OCI-LY3 (cell line): ENCODE measurements at regions not wholly inside any gene's neighbourhood (a gene's known extent, or its start where the extent isn't known, plus 50 kb on each side); places are given as distances from the start of the nearest gene placed in this dataset.

Experiments used
- H2AFZ ChIP-seq: fragments of 200-600, 300-600 bp; shearing (Covaris generic); 2 replicates; pipeline ENCODE4 v1.6.0; 2014; ENCODE audit warnings: antibody characterized with exemption, low read depth, low read length
- H3K27ac ChIP-seq: fragments of 200-600, 300-600 bp; sonication (generic); 2 replicates; pipeline ENCODE4 v1.5.1; 2014; ENCODE audit warnings: mild to moderate bottlenecking, low read length, moderate library complexity, mixed read lengths
- H3K27me3 ChIP-seq: fragments of 200-600, 300-600 bp; sonication (generic); 2 replicates; pipeline ENCODE4 v1.6.1; 2014; ENCODE audit warnings: low read depth, low read length, mixed read lengths
- H3K36me3 ChIP-seq: fragments of 200-600, 300-600 bp; sonication (generic); replicated peaks from 2 replicates; pipeline ENCODE3; 2014; ENCODE audit warnings: low read depth, low read length, mixed read lengths
- H3K4me1 ChIP-seq: fragments of 300-600, 200-600 bp; sonication (generic); 2 replicates; pipeline ENCODE4 v1.6.1; 2014; ENCODE audit warnings: low read length, mixed read lengths
- H3K4me2 ChIP-seq: fragments of 200-600, 300-600 bp; sonication (generic); 2 replicates; pipeline ENCODE4 v1.6.1; 2014; ENCODE audit warnings: low read length, mixed read lengths
- H3K4me3 ChIP-seq: fragments of 300-600, 200-600 bp; sonication (generic); 2 replicates; pipeline ENCODE4 v1.5.1; 2014; ENCODE audit warnings: antibody characterized with exemption, mild to moderate bottlenecking, low read length, moderate library complexity
- H3K79me2 ChIP-seq: fragments of 300-600, 200-600 bp; shearing (Covaris generic); 2 replicates; pipeline ENCODE4 v1.6.1; 2014; ENCODE audit warnings: mild to moderate bottlenecking, low read length, mixed read lengths
- H3K9ac ChIP-seq: fragments of 300-600, 200-600 bp; shearing (Covaris generic); 2 replicates; pipeline ENCODE4 v1.6.0; 2014; ENCODE audit warnings: mild to moderate bottlenecking, low read length, moderate library complexity
- H3K9me3 ChIP-seq: fragments of 200-600, 300-600 bp; shearing (Covaris generic); 2 replicates; pipeline ENCODE4 v1.6.1; 2014; ENCODE audit warnings: low read length, mixed read lengths; ENCODE audit not compliant: insufficient read depth
- H4K20me1 ChIP-seq: fragments of 200-600, 300-600 bp; sonication (generic); 2 replicates; pipeline ENCODE4 v1.6.1; 2016; ENCODE audit warnings: low read length, mixed read lengths; ENCODE audit not compliant: insufficient read depth
- EZH2phosphoT487 ChIP-seq: fragments of 200-600 bp; shearing (Covaris generic); IDR thresholded peaks from 2 replicates; pipeline ENCODE4 v1.6.1; 2018; ENCODE audit warnings: antibody characterized with exemption, mixed run types, low read depth
- TF ChIP-seq, protein P1 (sequence below): fragments of 200-600, 300-600 bp; sonication (generic); IDR thresholded peaks from 2 replicates; pipeline ENCODE4 v1.5.1; 2014; ENCODE audit warnings: antibody characterized with exemption, low read length, low read depth

DNA sequence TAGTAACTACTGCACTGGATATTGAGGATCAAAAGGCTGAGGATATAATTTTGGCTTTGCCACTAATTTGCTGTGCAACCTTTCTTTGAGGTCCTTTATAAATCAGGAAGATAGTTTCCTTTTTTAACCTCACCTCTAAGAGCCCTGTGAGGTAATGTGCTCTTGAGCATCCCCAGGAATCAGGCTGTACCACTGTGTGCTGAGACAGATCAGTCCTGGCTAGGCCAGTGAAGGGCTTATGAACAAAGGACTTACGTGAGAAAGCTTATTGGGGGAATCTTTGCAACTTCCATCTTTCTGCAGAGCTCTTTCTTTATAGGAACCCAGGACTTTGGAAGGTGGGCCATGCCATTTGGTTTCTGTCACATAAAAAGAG lies 188.9 kb downstream of the SIPA1L2 start:
- H3K4me2 ChIP-seq = peak overlapping the region; percentile 64
- no peaks in the 10 kb centered on the region for H4K20me1 ChIP-seq

DNA sequence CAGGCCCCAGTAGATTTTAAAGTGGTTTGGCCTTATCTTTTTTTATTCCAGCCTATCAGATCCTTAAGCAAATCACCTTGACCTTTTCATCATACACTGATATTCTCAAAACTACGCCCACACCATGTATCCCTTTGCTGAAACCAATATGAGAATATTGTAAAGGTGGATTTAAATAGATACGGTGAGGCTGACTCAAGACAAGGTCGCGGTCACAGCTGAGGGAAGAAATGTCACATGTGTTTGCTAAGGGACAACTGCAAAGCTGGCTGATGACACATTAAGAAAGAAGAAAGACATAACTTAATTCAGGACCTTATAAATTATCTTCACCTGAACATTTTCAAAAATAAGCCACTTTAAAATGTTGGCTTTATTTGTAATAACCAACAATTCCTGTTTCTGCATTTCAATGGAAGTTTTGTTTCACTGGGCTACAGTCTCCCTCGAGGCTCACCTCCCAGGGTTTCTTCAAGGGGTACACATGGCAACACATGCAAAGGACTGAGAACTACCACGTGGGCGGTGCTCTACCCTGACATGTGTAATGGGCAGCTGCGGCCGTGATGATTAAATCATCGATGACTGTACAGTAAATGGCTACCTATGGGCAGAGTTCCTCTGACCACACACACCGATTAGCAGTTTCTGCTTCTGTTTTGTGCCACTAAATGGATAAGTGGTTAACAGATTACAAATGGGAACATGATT lies 189.5 kb downstream of the SIPA1L2 start:
- H3K9ac ChIP-seq = peak overlapping the region; percentile 29; the same call in 1 of the 2 replicates
- H3K4me1 ChIP-seq = peaks cover 46% of the 10 kb centered on the region
- no peaks in the 10 kb centered on the region for H3K27me3 ChIP-seq
- H3K4me3 ChIP-seq = peak overlapping the region; percentile 0; the same call in 1 of the 2 replicates
- peaks cover 16% of the 10 kb centered on the region for H3K79me2 ChIP-seq
- no peaks in the 10 kb centered on the region for H3K36me3 ChIP-seq
- TF ChIP-seq, protein P1, sequence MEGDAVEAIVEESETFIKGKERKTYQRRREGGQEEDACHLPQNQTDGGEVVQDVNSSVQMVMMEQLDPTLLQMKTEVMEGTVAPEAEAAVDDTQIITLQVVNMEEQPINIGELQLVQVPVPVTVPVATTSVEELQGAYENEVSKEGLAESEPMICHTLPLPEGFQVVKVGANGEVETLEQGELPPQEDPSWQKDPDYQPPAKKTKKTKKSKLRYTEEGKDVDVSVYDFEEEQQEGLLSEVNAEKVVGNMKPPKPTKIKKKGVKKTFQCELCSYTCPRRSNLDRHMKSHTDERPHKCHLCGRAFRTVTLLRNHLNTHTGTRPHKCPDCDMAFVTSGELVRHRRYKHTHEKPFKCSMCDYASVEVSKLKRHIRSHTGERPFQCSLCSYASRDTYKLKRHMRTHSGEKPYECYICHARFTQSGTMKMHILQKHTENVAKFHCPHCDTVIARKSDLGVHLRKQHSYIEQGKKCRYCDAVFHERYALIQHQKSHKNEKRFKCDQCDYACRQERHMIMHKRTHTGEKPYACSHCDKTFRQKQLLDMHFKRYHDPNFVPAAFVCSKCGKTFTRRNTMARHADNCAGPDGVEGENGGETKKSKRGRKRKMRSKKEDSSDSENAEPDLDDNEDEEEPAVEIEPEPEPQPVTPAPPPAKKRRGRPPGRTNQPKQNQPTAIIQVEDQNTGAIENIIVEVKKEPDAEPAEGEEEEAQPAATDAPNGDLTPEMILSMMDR = no peak
- TF ChIP-seq EZH2phosphoT487 = no peak
- no peaks in the 10 kb centered on the region for H3K9me3 ChIP-seq
- peak overlapping the region; percentile 64 for H3K4me2 ChIP-seq
- H2AFZ ChIP-seq = peak overlapping the region; percentile 9; the same call in 1 of the 2 replicates
- H3K27ac ChIP-seq = peak overlapping the region; percentile 74
- no peaks in the 10 kb centered on the region for H4K20me1 ChIP-seq

More for the DNA sequence above, 188.9 kb downstream of the SIPA1L2 start:
- no peak overlapping the region; the same call in 1 of the 2 replicates for H3K4me3 ChIP-seq
- no peaks in the 10 kb centered on the region for H3K36me3 ChIP-seq
- TF ChIP-seq, protein P1 = no peak
- no peak for TF ChIP-seq EZH2phosphoT487
- H2AFZ ChIP-seq = no peak overlapping the region
- no peaks in the 10 kb centered on the region for H3K9me3 ChIP-seq
- H3K4me1 ChIP-seq = peaks cover 46% of the 10 kb centered on the region
- H3K27ac ChIP-seq = peak overlapping the region; percentile 74
- no peak overlapping the region for H3K9ac ChIP-seq
- H3K79me2 ChIP-seq = peaks cover 16% of the 10 kb centered on the region
- no peaks in the 10 kb centered on the region for H3K27me3 ChIP-seq

DNA sequence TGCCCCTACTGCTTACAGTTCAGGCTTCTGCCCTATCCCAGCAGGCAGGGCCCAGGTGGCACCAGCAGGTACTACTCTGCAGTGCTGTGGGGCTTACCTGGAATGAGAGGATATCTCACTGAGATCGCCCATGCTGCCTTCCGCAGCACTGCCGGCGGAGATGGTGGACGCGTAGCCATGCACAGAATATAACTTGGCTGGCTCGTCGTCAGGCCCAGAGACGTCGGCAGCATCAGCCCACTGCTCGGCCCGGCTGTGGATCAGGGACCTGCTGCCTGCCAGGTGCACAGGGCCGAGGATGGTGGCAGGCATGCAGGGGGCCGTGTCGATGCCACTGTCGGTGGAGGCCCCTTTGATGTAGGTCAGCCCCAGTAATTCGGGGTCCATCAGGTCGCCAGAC lies 190.9 kb downstream of the SIPA1L2 start:
- Histone ChIP-seq H3K4me1 (peaks cover 46% of the 10 kb centered on the region), H3K27ac (peak overlapping the region; percentile 74), H3K4me3 (peak overlapping the region; percentile 69), H2AFZ (peak overlapping the region; percentile 56), H3K9me3 (no peaks in the 10 kb centered on the region), H3K27me3 (no peaks in the 10 kb centered on the region), H3K4me2 (peak overlapping the region; percentile 64), H3K9ac (peak overlapping the region; percentile 49), H4K20me1 (no peaks in the 10 kb centered on the region), H3K79me2 (peaks cover 19% of the 10 kb centered on the region), H3K36me3 (no peaks in the 10 kb centered on the region)
- TF ChIP-seq EZH2phosphoT487 = no peak
- TF ChIP-seq, protein P1 = no peak

DNA sequence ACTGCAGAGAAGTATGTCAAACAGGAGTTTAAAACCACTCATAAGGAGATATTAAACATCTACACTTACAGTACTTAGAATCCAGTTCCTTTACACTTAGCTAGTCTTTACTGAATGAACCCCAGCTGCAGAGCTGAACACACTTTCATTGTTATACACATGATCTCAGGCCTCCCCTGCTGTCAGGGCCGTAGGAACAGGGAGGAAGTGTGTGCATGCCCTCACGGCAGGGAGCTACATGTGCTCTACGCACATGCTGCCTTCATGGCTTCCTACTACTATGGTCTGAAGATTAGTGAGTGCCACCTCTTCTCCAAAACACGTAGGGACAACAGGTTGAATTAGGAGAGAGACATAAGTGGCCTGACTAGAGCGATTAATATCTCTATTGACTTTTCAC lies 191.5 kb downstream of the SIPA1L2 start:
- TF ChIP-seq EZH2phosphoT487 = no peak
- TF ChIP-seq, protein P1 = no peak
- Histone ChIP-seq H3K36me3 (no peaks in the 10 kb centered on the region), H3K9ac (peak overlapping the region; percentile 49), H3K4me1 (peaks cover 46% of the 10 kb centered on the region), H3K9me3 (no peaks in the 10 kb centered on the region), H3K27me3 (no peaks in the 10 kb centered on the region), H3K4me2 (peak overlapping the region; percentile 64), H2AFZ (peak overlapping the region; percentile 56), H3K79me2 (peaks cover 19% of the 10 kb centered on the region), H4K20me1 (no peaks in the 10 kb centered on the region), H3K27ac (peak overlapping the region; percentile 74), H3K4me3 (peak overlapping the region; percentile 69)
